Natural killer cell treated with Interleukin-12 subunit alpha and Interleukin-12 subunit beta and Interleukin-15 and Interleukin-18, amount 100 ng/mL, for 72 hours (primary cell): ENCODE measurements at regions not wholly inside any gene's neighbourhood (a gene's known extent, or its start where the extent isn't known, plus 50 kb on each side); places are given as distances from the start of the nearest gene placed in this dataset.

Source experiments
- ATAC-seq, 2 donors: fragments of 150-1000 bp; cut with Tn5 transposase in 1 of 2; sonication (Bioruptor Pico), chemical (Tn5 transposase) in 1 of 2; 2 replicates each; pipeline ENCODE4 v1.10.0; 2021
- DNase-seq: peaks from one replicate; pipeline ENCODE4 v3.0.0; 2022; ENCODE audit warnings: low spot score
- H3K27ac Mint-ChIP-seq, 2 donors: 1 replicate in 1 of 2; 2 replicates in 1 of 2; pipeline ENCODE4 v1.8.0; 2022; ENCODE audit warnings: mixed read lengths in 2 of 2, mild to moderate bottlenecking in 1 of 2, moderate library complexity in 1 of 2
- H3K27me3 Mint-ChIP-seq, 2 donors: 1 replicate in 1 of 2; 2 replicates in 1 of 2; pipeline ENCODE4 v1.8.0; 2022; ENCODE audit warnings: mixed read lengths in 2 of 2
- H3K36me3 Mint-ChIP-seq: one replicate; pipeline ENCODE4 v1.8.0; 2022; ENCODE audit warnings: mixed read lengths
- H3K4me1 Mint-ChIP-seq, 2 donors: 1 replicate in 1 of 2; 2 replicates in 1 of 2; pipeline ENCODE4 v1.8.0; 2022; ENCODE audit warnings: low read depth in 2 of 2, mixed read lengths in 2 of 2, mild to moderate bottlenecking in 1 of 2
- H3K4me3 Mint-ChIP-seq: one replicate; pipeline ENCODE4 v1.8.0; 2022; ENCODE audit warnings: mixed read lengths
- H3K9me3 Mint-ChIP-seq: 2 replicates; pipeline ENCODE4 v1.8.0; 2022; ENCODE audit warnings: mixed read lengths

DNA sequence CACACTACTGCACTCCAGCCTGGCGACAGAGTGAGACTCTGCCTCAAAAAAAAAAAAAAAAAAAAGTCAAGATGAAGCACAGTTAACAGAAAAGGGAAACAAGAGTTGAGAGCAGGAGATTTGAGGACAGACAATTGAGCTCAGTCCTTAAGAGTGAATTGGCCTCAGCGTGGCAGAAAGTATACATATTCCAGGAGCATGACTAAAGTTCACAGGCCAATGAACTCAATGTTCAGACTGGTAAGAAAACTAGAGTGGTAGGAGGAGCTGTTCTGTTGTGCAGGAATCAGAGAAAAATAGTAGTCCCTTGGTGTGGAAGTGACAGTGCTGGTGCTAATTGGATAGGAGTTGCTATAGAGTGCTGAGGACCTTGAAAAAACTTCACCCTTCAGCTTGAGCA lies 60.0 kb downstream of the NRN1 start:
- no peak for ATAC-seq
- peaks cover 12% of the 10 kb centered on the region for H3K36me3 Mint-ChIP-seq

DNA sequence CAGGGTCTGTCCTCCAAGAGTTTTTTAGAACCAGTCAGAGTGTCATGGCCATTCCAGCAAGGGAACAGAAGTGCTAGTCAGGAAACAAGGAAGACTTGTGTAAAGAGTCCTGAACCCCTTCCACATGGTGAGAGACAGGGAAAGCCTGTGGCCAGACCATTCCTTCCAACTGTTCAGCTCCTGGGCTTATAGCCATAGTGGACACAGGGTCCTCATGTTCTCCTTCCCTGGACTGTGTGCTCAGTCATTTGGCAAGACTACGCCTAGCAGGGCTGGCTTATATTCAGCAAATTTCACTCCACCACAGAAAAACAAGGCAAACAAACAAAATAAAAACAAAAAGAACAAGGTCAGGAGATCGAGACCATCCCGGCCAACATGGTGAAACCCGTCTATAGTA lies 60.5 kb downstream of the NRN1 start:
- no peak overlapping the region for H3K4me3 Mint-ChIP-seq
- H3K27ac Mint-ChIP-seq: no peak overlapping the region
- H3K4me1 Mint-ChIP-seq: peaks cover 13 to 19% of the 10 kb centered on the region in 2 donors
- peaks cover 6 to 21% of the 10 kb centered on the region in 2 donors for H3K27me3 Mint-ChIP-seq
- no peak for DNase-seq
- peaks cover 8% of the 10 kb centered on the region for H3K9me3 Mint-ChIP-seq
- no peak for ATAC-seq
- H3K36me3 Mint-ChIP-seq: peaks cover 12% of the 10 kb centered on the region

More for the DNA sequence above, 60.0 kb downstream of the NRN1 start:
- Mint-ChIP-seq H3K27me3 (peaks cover 11 to 21% of the 10 kb centered on the region in 2 donors), H3K27ac (no peak overlapping the region), H3K4me1 (peaks cover 13 to 19% of the 10 kb centered on the region in 2 donors), H3K9me3 (peaks cover 8% of the 10 kb centered on the region), H3K4me3 (no peak overlapping the region)
- DNase-seq: no peak

DNA sequence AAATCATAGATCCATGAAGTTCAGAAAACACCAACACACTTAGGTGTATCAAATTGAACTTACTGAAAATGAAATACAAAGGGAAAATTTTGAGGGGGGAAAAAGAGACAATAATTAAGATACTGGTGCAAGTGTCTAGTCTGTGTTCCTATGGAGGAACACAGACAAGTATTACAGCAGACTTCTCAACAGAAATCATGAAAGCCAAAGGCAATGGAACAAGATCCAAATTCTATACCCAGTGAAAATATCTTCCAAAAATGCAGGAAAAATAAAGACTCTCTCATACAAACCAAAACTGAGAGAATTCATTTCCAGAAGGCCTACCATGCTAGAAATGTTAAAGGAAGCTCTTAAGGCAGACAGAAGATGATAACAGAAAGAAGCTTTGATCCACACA lies 63.1 kb downstream of the NRN1 start:
- ATAC-seq: no peak
- DNase-seq: no peak
- Mint-ChIP-seq H3K27ac (no peak overlapping the region), H3K36me3 (peaks cover 12% of the 10 kb centered on the region), H3K9me3 (peaks cover 8% of the 10 kb centered on the region), H3K4me1 (peaks cover 10 to 12% of the 10 kb centered on the region in 2 donors), H3K27me3 (peaks cover 5 to 15% of the 10 kb centered on the region in 2 donors), H3K4me3 (no peak overlapping the region)

DNA sequence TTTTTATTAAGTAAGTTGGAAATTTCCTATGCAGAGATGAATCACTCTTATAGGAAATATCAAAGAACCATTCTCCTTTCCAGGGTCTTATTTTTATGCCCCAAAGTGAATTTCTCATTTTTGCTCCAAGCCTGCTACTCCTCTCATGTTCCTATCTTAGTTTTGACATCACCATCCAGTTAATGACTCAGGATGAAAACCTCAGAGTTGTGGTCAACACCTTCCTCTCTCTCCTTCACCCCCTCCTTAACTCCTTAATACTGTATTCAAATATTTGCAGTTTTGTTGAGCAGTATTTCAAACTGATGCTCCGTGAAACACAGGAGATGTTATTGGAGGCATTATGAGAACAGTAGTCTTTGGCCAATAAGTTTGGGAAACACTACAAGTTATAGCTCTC lies 64.1 kb downstream of the NRN1 start:
- Mint-ChIP-seq H3K27me3 (peaks cover 2 to 12% of the 10 kb centered on the region in 2 donors), H3K9me3 (peaks cover 8% of the 10 kb centered on the region), H3K4me1 (peaks cover 10 to 12% of the 10 kb centered on the region in 2 donors), H3K27ac (no peak overlapping the region), H3K36me3 (peaks cover 12% of the 10 kb centered on the region), H3K4me3 (no peak overlapping the region)
- ATAC-seq: no peak
- no peak for DNase-seq

GRCh38 chr6:5941188-5941587 lies 65.5 kb downstream of the NRN1 start:
- DNase-seq: no peak
- peaks cover 5 to 14% of the 10 kb centered on the region in 2 donors for H3K27me3 Mint-ChIP-seq
- H3K9me3 Mint-ChIP-seq: peaks cover 8% of the 10 kb centered on the region
- no peak for ATAC-seq
- H3K36me3 Mint-ChIP-seq: peaks cover 12% of the 10 kb centered on the region
- H3K4me3 Mint-ChIP-seq: no peak overlapping the region
- peaks cover 10 to 12% of the 10 kb centered on the region in 2 donors for H3K4me1 Mint-ChIP-seq
- H3K27ac Mint-ChIP-seq: no peak overlapping the region

DNA sequence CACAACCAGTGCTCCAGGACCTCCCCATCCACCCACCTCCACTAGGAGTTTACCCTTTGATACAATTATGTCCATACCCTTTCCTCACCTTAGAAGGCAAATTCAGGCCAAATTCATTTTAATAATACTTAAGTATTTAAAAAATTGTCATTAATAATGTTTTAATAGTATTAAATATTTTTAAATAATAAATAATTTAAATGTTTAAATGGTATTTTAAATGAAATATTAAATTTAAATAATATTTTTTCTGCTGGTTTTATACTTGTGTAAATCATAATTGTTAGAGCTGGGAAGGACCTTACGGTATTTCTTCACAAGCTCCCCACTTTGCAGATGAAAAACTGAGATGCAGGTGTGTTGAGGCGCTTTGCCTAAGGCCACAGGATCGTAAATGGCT lies 67.8 kb downstream of the NRN1 start:
- no peak for DNase-seq
- H3K9me3 Mint-ChIP-seq: peaks cover 8% of the 10 kb centered on the region
- H3K4me1 Mint-ChIP-seq: peaks cover 10 to 12% of the 10 kb centered on the region in 2 donors
- H3K27ac Mint-ChIP-seq: no peak overlapping the region
- peaks cover 18 to 24% of the 10 kb centered on the region in 2 donors for H3K27me3 Mint-ChIP-seq
- peaks cover 12% of the 10 kb centered on the region for H3K36me3 Mint-ChIP-seq
- H3K4me3 Mint-ChIP-seq: no peak overlapping the region
- no peak for ATAC-seq

GRCh38 chr6:5937936-5938706 lies 68.6 kb downstream of the NRN1 start:
- no peak for ATAC-seq
- peaks cover 1% of the 10 kb centered on the region for H3K9me3 Mint-ChIP-seq
- no peak for DNase-seq
- peaks cover 20 to 24% of the 10 kb centered on the region in 2 donors for H3K27me3 Mint-ChIP-seq
- no peak overlapping the region for H3K4me3 Mint-ChIP-seq
- no peak overlapping the region for H3K27ac Mint-ChIP-seq
- peaks cover 8 to 10% of the 10 kb centered on the region in 2 donors for H3K4me1 Mint-ChIP-seq
- peaks cover 5% of the 10 kb centered on the region for H3K36me3 Mint-ChIP-seq

- ATAC-seq: no peak
- no peak overlapping the region for H3K4me3 Mint-ChIP-seq
- peaks cover 26 to 31% of the 10 kb centered on the region in 2 donors for H3K27me3 Mint-ChIP-seq
- DNase-seq: no peak
- no peak overlapping the region for H3K27ac Mint-ChIP-seq
- H3K4me1 Mint-ChIP-seq: peaks cover 2 to 4% of the 10 kb centered on the region in 2 donors
- no peaks in the 10 kb centered on the region for H3K36me3 Mint-ChIP-seq
- no peaks in the 10 kb centered on the region for H3K9me3 Mint-ChIP-seq
Measured at GRCh38 chr6:5937169-5937909, 69.4 kb downstream of the NRN1 start.

GRCh38 chr6:5936631-5937030 lies 70.1 kb downstream of the NRN1 start:
- Mint-ChIP-seq H3K27ac (no peak overlapping the region), H3K27me3 (peaks cover 29 to 33% of the 10 kb centered on the region in 2 donors), H3K4me3 (no peak overlapping the region), H3K9me3 (no peaks in the 10 kb centered on the region), H3K36me3 (no peaks in the 10 kb centered on the region), H3K4me1 (peaks cover 0 to 2% of the 10 kb centered on the region in 2 donors)
- ATAC-seq: no peak
- DNase-seq: no peak

DNA sequence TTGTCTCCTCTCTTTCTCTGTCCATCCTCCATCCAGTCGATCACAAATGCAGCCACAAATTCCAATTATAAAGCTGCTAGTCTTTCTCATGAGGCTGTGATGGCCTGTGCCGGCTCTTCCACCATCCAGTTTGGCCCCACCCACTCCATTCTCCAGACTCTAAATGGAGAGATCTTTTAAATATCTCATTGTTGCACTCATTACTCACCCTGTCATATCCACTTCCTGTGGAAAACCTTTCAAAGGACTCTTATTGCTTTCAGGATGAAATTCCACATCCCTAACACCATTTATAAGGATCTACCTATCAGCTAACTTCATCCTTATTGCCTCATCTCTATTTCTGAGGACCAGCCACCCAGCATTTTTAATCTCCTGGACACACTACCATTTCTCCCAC lies 70.6 kb downstream of the NRN1 start:
- Mint-ChIP-seq H3K27me3 (peaks cover 30 to 33% of the 10 kb centered on the region in 2 donors), H3K27ac (no peak overlapping the region), H3K4me3 (no peak overlapping the region), H3K36me3 (no peaks in the 10 kb centered on the region), H3K4me1 (peaks cover under 1 to 4% of the 10 kb centered on the region in 2 donors), H3K9me3 (no peaks in the 10 kb centered on the region)
- ATAC-seq: no peak
- DNase-seq: no peak

GRCh38 chr6:5930968-5931367 lies 75.8 kb downstream of the NRN1 start:
- Mint-ChIP-seq H3K36me3 (no peaks in the 10 kb centered on the region), H3K27me3 (peaks cover 24 to 25% of the 10 kb centered on the region in 2 donors), H3K27ac (peak overlapping the region in 1 of 2 donors; percentile 41), H3K4me3 (peak overlapping the region; percentile 51), H3K4me1 (peaks cover 13 to 19% of the 10 kb centered on the region in 2 donors), H3K9me3 (no peaks in the 10 kb centered on the region)
- no peak for DNase-seq
- no peak for ATAC-seq

DNA sequence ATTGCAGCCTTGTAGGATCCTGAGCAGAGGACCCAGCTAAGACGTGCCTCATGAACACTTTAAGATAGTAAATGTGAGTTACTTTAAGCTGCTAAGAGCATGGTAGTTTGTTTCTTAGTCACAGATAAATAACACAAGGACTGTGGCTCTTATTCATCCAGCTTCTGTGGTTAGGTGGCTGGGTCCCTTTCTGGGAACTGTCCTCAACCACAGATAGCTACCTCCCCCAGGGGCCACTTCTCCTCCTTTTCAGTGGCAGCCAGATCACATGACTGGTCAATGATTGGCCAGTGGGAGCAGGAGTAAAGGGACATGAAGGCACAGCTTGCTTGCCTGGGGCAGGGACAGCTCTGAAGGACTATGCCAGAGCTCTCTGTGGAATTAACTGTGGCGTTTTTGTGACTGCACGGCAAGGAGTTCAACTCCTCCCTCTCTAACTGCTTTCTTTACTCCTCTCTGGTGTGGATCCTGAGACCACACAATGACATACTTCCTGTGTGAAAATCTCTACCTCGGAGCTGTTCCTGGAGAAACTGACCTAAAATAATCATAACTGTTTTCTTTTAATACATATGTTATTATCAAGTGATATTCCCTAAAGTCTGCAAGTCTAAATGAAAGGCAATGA lies 76.5 kb downstream of the NRN1 start:
- Mint-ChIP-seq H3K27me3 (peaks cover 18 to 21% of the 10 kb centered on the region in 2 donors), H3K36me3 (peaks cover 4% of the 10 kb centered on the region), H3K4me1 (peaks cover 13 to 19% of the 10 kb centered on the region in 2 donors), H3K9me3 (peaks cover 2% of the 10 kb centered on the region), H3K27ac (peak overlapping the region in 1 of 2 donors; percentile 41), H3K4me3 (peak overlapping the region; percentile 51)
- DNase-seq: no peak
- ATAC-seq: peak; percentile 74 to 81

- Mint-ChIP-seq H3K27ac (no peak overlapping the region), H3K27me3 (peaks cover 12 to 21% of the 10 kb centered on the region in 2 donors), H3K36me3 (peaks cover 18% of the 10 kb centered on the region), H3K4me3 (no peak overlapping the region), H3K4me1 (no peaks in the 10 kb centered on the region), H3K9me3 (peaks cover 4% of the 10 kb centered on the region)
- DNase-seq (no peak), ATAC-seq (no peak)
Measured at GRCh38 chr6:5923840-5924239, 82.9 kb downstream of the NRN1 start.

- ATAC-seq (no peak), DNase-seq (no peak)
- Mint-ChIP-seq H3K27me3 (peaks cover 14 to 25% of the 10 kb centered on the region in 2 donors), H3K36me3 (peaks cover 21% of the 10 kb centered on the region), H3K27ac (no peak overlapping the region), H3K9me3 (peaks cover 4% of the 10 kb centered on the region), H3K4me3 (no peak overlapping the region), H3K4me1 (no peaks in the 10 kb centered on the region)
Measured at GRCh38 chr6:5922230-5922629, 84.5 kb downstream of the NRN1 start.
